GM23248 (cell line): ENCODE measurements at regions not wholly inside any gene's neighbourhood (a gene's known extent, or its start where the extent isn't known, plus 50 kb on each side); places are given as distances from the start of the nearest gene placed in this dataset.

Source experiments
- EZH2 ChIP-seq: fragments of 200-600 bp; sonication (generic); IDR thresholded peaks from 2 replicates; pipeline ENCODE4 v1.6.1; 2018; ENCODE audit warnings: antibody characterized with exemption, mild to moderate bottlenecking; ENCODE audit not compliant: insufficient read depth, poor library complexity, severe bottlenecking
- EZH2phosphoT487 ChIP-seq: fragments of 200-600 bp; sonication (generic); IDR thresholded peaks from 2 replicates; pipeline ENCODE4 v1.6.1; 2018; ENCODE audit warnings: antibody characterized with exemption, moderate library complexity, mild to moderate bottlenecking, low read depth; ENCODE audit not compliant: insufficient read depth

- TF ChIP-seq EZH2 = no peak
- TF ChIP-seq EZH2phosphoT487 = no peak
Measured at GRCh38 chr16:8258523-8258922, 331.8 kb downstream of the TMEM114 start.
